Activated T-helper 17 cell treated with anti-CD3 and anti-CD28 coated beads, Interleukin-2, amount 50 U/mL, for 72 hours (primary cell): ENCODE measurements at regions not wholly inside any gene's neighbourhood (a gene's known extent, or its start where the extent isn't known, plus 50 kb on each side); places are given as distances from the start of the nearest gene placed in this dataset.
"Not testable (repeated sequence)": the region's sequence is repeated elsewhere in the genome, so short reads cannot be mapped to it uniquely, and the experiment has no call there.

ENCODE experiments used
- ATAC-seq: fragments of 150-1000 bp; cut with Tn5 transposase; replicated peaks from 2 replicates; pipeline ENCODE4 v1.10.0; 2021; ENCODE audit warnings: mild to moderate bottlenecking, moderate library complexity
- H3K27ac Mint-ChIP-seq: one replicate; pipeline ENCODE4 v1.8.0; 2022; ENCODE audit warnings: mixed read lengths
- H3K27me3 Mint-ChIP-seq: one replicate; pipeline ENCODE4 v1.8.0; 2022; ENCODE audit warnings: mixed read lengths
- H3K36me3 Mint-ChIP-seq: one replicate; pipeline ENCODE4 v1.8.0; 2022; ENCODE audit warnings: low read depth, mild to moderate bottlenecking, mixed read lengths
- H3K4me1 Mint-ChIP-seq: one replicate; pipeline ENCODE4 v1.8.0; 2022; ENCODE audit warnings: mixed read lengths
- H3K4me3 Mint-ChIP-seq: one replicate; pipeline ENCODE4 v1.8.0; 2022; ENCODE audit warnings: mild to moderate bottlenecking, mixed read lengths
- H3K9me3 Mint-ChIP-seq: one replicate; pipeline ENCODE4 v1.8.0; 2022; ENCODE audit warnings: mixed read lengths

- Mint-ChIP-seq H3K9me3 (peaks cover 8% of the 10 kb centered on the region), H3K27ac (no peak overlapping the region), H3K27me3 (no peaks in the 10 kb centered on the region), H3K36me3 (no peaks in the 10 kb centered on the region), H3K4me1 (no peaks in the 10 kb centered on the region), H3K4me3 (no peak overlapping the region)
- no peak for ATAC-seq
These were observed 300.2 kb downstream of the PCDH7 start for GRCh38 chr4:31020363-31020762.

- Mint-ChIP-seq H3K4me3 (no peak overlapping the region), H3K36me3 (no peaks in the 10 kb centered on the region), H3K27ac (no peak overlapping the region), H3K4me1 (no peaks in the 10 kb centered on the region), H3K9me3 (peaks cover 8% of the 10 kb centered on the region), H3K27me3 (no peaks in the 10 kb centered on the region)
- ATAC-seq = no peak
These were observed 300.8 kb downstream of the PCDH7 start for GRCh38 chr4:31021008-31021407.

- Mint-ChIP-seq H3K27me3 (no peaks in the 10 kb centered on the region), H3K4me1 (no peaks in the 10 kb centered on the region), H3K27ac (no peak overlapping the region), H3K4me3 (no peak overlapping the region), H3K36me3 (no peaks in the 10 kb centered on the region), H3K9me3 (peaks cover 4% of the 10 kb centered on the region)
- ATAC-seq = no peak
These were observed 302.5 kb downstream of the PCDH7 start for GRCh38 chr4:31022702-31023101.

GRCh38 chr4:31023109-31023508 lies 302.9 kb downstream of the PCDH7 start:
- peaks cover 4% of the 10 kb centered on the region for H3K9me3 Mint-ChIP-seq
- ATAC-seq = no peak
- H3K27ac Mint-ChIP-seq = no peak overlapping the region
- H3K4me1 Mint-ChIP-seq = no peaks in the 10 kb centered on the region
- H3K4me3 Mint-ChIP-seq = no peak overlapping the region
- H3K27me3 Mint-ChIP-seq = no peaks in the 10 kb centered on the region
- H3K36me3 Mint-ChIP-seq = no peaks in the 10 kb centered on the region

- H3K36me3 Mint-ChIP-seq = no peaks in the 10 kb centered on the region
- H3K4me1 Mint-ChIP-seq = no peaks in the 10 kb centered on the region
- H3K27me3 Mint-ChIP-seq = no peaks in the 10 kb centered on the region
- H3K27ac Mint-ChIP-seq = no peak overlapping the region
- H3K9me3 Mint-ChIP-seq = peaks cover 4% of the 10 kb centered on the region
- ATAC-seq = no peak
- H3K4me3 Mint-ChIP-seq = no peak overlapping the region
These were observed 303.6 kb downstream of the PCDH7 start for GRCh38 chr4:31023742-31024141.

- not testable (repeated sequence) for H3K27me3 Mint-ChIP-seq, H3K9me3 Mint-ChIP-seq
These were observed 304.6 kb downstream of the PCDH7 start for GRCh38 chr4:31024781-31025180.

GRCh38 chr4:31026256-31026655 lies 306.1 kb downstream of the PCDH7 start:
- Mint-ChIP-seq H3K9me3 (peaks cover 9% of the 10 kb centered on the region), H3K27me3 (no peaks in the 10 kb centered on the region), H3K36me3 (no peaks in the 10 kb centered on the region), H3K27ac (no peak overlapping the region), H3K4me3 (no peak overlapping the region), H3K4me1 (no peaks in the 10 kb centered on the region)
- ATAC-seq = no peak

More at GRCh38 chr4:31024781-31025180, 304.6 kb downstream of the PCDH7 start:
- not testable (repeated sequence) for H3K4me3 Mint-ChIP-seq, H3K27ac Mint-ChIP-seq, H3K4me1 Mint-ChIP-seq, ATAC-seq, H3K36me3 Mint-ChIP-seq

GRCh38 chr4:31034550-31034949 lies 314.4 kb downstream of the PCDH7 start:
- Mint-ChIP-seq H3K27me3 (no peaks in the 10 kb centered on the region), H3K9me3 (peaks cover 14% of the 10 kb centered on the region), H3K36me3 (no peaks in the 10 kb centered on the region), H3K27ac (no peak overlapping the region), H3K4me1 (no peaks in the 10 kb centered on the region), H3K4me3 (no peak overlapping the region)
- no peak for ATAC-seq

- Mint-ChIP-seq H3K36me3 (no peaks in the 10 kb centered on the region), H3K4me3 (no peak overlapping the region), H3K9me3 (peaks cover 16% of the 10 kb centered on the region), H3K4me1 (no peaks in the 10 kb centered on the region), H3K27ac (no peak overlapping the region), H3K27me3 (no peaks in the 10 kb centered on the region)
- no peak for ATAC-seq
These were observed 315.6 kb downstream of the PCDH7 start for GRCh38 chr4:31035761-31036160.

- Mint-ChIP-seq H3K27ac (no peak overlapping the region), H3K4me3 (no peak overlapping the region), H3K27me3 (no peaks in the 10 kb centered on the region), H3K4me1 (no peaks in the 10 kb centered on the region), H3K9me3 (peaks cover 12% of the 10 kb centered on the region), H3K36me3 (no peaks in the 10 kb centered on the region)
- ATAC-seq = no peak
These were observed 317.5 kb downstream of the PCDH7 start for GRCh38 chr4:31037703-31038102.

- Mint-ChIP-seq H3K27me3 (no peaks in the 10 kb centered on the region), H3K4me3 (no peak overlapping the region), H3K9me3 (peaks cover 4% of the 10 kb centered on the region), H3K36me3 (no peaks in the 10 kb centered on the region), H3K27ac (no peak overlapping the region), H3K4me1 (no peaks in the 10 kb centered on the region)
- no peak for ATAC-seq
These were observed 319.2 kb downstream of the PCDH7 start for GRCh38 chr4:31039382-31039781.

- no peak for ATAC-seq
- no peak overlapping the region for H3K27ac Mint-ChIP-seq
- H3K27me3 Mint-ChIP-seq = no peaks in the 10 kb centered on the region
- no peaks in the 10 kb centered on the region for H3K36me3 Mint-ChIP-seq
- no peak overlapping the region for H3K4me3 Mint-ChIP-seq
- peaks cover 5% of the 10 kb centered on the region for H3K9me3 Mint-ChIP-seq
- H3K4me1 Mint-ChIP-seq = no peaks in the 10 kb centered on the region
These were observed 319.9 kb downstream of the PCDH7 start for GRCh38 chr4:31040106-31040505.

GRCh38 chr4:31041385-31041784 lies 321.2 kb downstream of the PCDH7 start:
- H3K9me3 Mint-ChIP-seq = peaks cover 7% of the 10 kb centered on the region
- ATAC-seq = no peak
- no peaks in the 10 kb centered on the region for H3K4me1 Mint-ChIP-seq
- H3K4me3 Mint-ChIP-seq = no peak overlapping the region
- no peaks in the 10 kb centered on the region for H3K27me3 Mint-ChIP-seq
- H3K27ac Mint-ChIP-seq = no peak overlapping the region
- no peaks in the 10 kb centered on the region for H3K36me3 Mint-ChIP-seq

GRCh38 chr4:31041853-31042252 lies 321.7 kb downstream of the PCDH7 start:
- H3K4me1 Mint-ChIP-seq = no peaks in the 10 kb centered on the region
- H3K4me3 Mint-ChIP-seq = no peak overlapping the region
- no peak for ATAC-seq
- H3K27me3 Mint-ChIP-seq = no peaks in the 10 kb centered on the region
- H3K9me3 Mint-ChIP-seq = peaks cover 7% of the 10 kb centered on the region
- no peaks in the 10 kb centered on the region for H3K36me3 Mint-ChIP-seq
- H3K27ac Mint-ChIP-seq = no peak overlapping the region

- no peak overlapping the region for H3K27ac Mint-ChIP-seq
- H3K9me3 Mint-ChIP-seq = peaks cover 11% of the 10 kb centered on the region
- no peak for ATAC-seq
- H3K36me3 Mint-ChIP-seq = no peaks in the 10 kb centered on the region
- no peaks in the 10 kb centered on the region for H3K4me1 Mint-ChIP-seq
- H3K27me3 Mint-ChIP-seq = no peaks in the 10 kb centered on the region
- no peak overlapping the region for H3K4me3 Mint-ChIP-seq
These were observed 323.4 kb downstream of the PCDH7 start for GRCh38 chr4:31043382-31044062.

GRCh38 chr4:31045151-31045550 lies 325.0 kb downstream of the PCDH7 start:
- no peak for ATAC-seq
- H3K27ac Mint-ChIP-seq = no peak overlapping the region
- H3K4me3 Mint-ChIP-seq = no peak overlapping the region
- peaks cover 9% of the 10 kb centered on the region for H3K9me3 Mint-ChIP-seq
- H3K36me3 Mint-ChIP-seq = no peaks in the 10 kb centered on the region
- H3K4me1 Mint-ChIP-seq = no peaks in the 10 kb centered on the region
- no peaks in the 10 kb centered on the region for H3K27me3 Mint-ChIP-seq
